Liver (tissue), 8 donors: ENCODE measurements at regions not wholly inside any gene's neighbourhood (a gene's known extent, or its start where the extent isn't known, plus 50 kb on each side); places are given as distances from the start of the nearest gene placed in this dataset.
"Not testable (repeated sequence)": the region's sequence is repeated elsewhere in the genome, so short reads cannot be mapped to it uniquely, and the experiment has no call there.

ENCODE experiments used
- DNase-seq: peaks from one replicate; pipeline ENCODE4 v3.0.0-alpha.2; 2017; ENCODE audit warnings: low spot score
- H3K27ac ChIP-seq, 2 donors: one replicate each; pipeline ENCODE4 v1.7.0; 2013; ENCODE audit warnings: inconsistent platforms in 2 of 2, low read length in 2 of 2, control low read depth in 1 of 2, low read depth in 1 of 2, mild to moderate bottlenecking in 1 of 2
- H3K27me3 ChIP-seq, 4 donors: one replicate each; pipeline versions ENCODE4 v1.6.1 to v1.7.0; 2013; ENCODE audit warnings: low read length in 3 of 4, inconsistent platforms in 1 of 4, mild to moderate bottlenecking in 1 of 4, moderate library complexity in 1 of 4; ENCODE audit not compliant: control insufficient read depth in 4 of 4, insufficient read depth in 4 of 4
- H3K36me3 ChIP-seq, 4 donors: one replicate each; pipeline versions ENCODE4 v1.6.1 to v1.7.0; 2013; ENCODE audit warnings: low read length in 3 of 4, mild to moderate bottlenecking in 3 of 4, low read depth in 1 of 4, moderate library complexity in 1 of 4; ENCODE audit not compliant: control insufficient read depth in 4 of 4, insufficient read depth in 3 of 4
- H3K4me1 ChIP-seq, 4 donors: one replicate each; pipeline versions ENCODE4 v1.6.1 to v1.7.0; 2013; ENCODE audit warnings: low read length in 3 of 4, mild to moderate bottlenecking in 3 of 4, moderate library complexity in 1 of 4; ENCODE audit not compliant: control insufficient read depth in 4 of 4, insufficient read depth in 4 of 4
- H3K4me3 ChIP-seq, 3 donors: one replicate each; pipeline versions ENCODE4 v1.6.1 to v1.7.0; 2013; ENCODE audit warnings: low read length in 3 of 3, control low read depth in 1 of 3, low read depth in 1 of 3, mild to moderate bottlenecking in 1 of 3
- H3K9ac ChIP-seq, 2 donors: one replicate each; pipeline ENCODE4 v1.7.0; 2013; ENCODE audit warnings: low read length in 2 of 2, mild to moderate bottlenecking in 2 of 2, moderate library complexity in 2 of 2, control low read depth in 1 of 2, low read depth in 1 of 2
- H3K9me3 ChIP-seq, 4 donors: one replicate each; pipeline versions ENCODE4 v1.6.1 to v1.7.0; 2013; ENCODE audit warnings: low read length in 3 of 4; ENCODE audit not compliant: control insufficient read depth in 4 of 4
- EGR1 ChIP-seq, 2 donors: IDR thresholded peaks; 2 replicates each; pipeline ENCODE4 v1.6.1; 2016 to 2018; ENCODE audit warnings: antibody characterized with exemption in 2 of 2, low read depth in 2 of 2
- FOXA1 ChIP-seq: IDR thresholded peaks from 2 replicates; pipeline ENCODE4 v1.6.1; 2016; ENCODE audit warnings: antibody characterized with exemption
- FOXA2 ChIP-seq: IDR thresholded peaks from 2 replicates; pipeline ENCODE4 v1.6.1; 2016; ENCODE audit warnings: antibody characterized with exemption
- GABPA ChIP-seq, 2 donors: IDR thresholded peaks in 1 of 2; conservative IDR thresholded peaks in 1 of 2; 2 replicates each; pipeline ENCODE4 v1.6.1; 2016; ENCODE audit warnings: antibody characterized with exemption in 2 of 2, mild to moderate bottlenecking in 1 of 2, moderate library complexity in 1 of 2
- HNF4A ChIP-seq, 2 donors: conservative IDR thresholded peaks; 2 replicates each; pipeline ENCODE4 v1.6.1; 2016; ENCODE audit warnings: antibody characterized with exemption in 2 of 2, mild to moderate bottlenecking in 2 of 2
- JUND ChIP-seq, 2 donors: IDR thresholded peaks; 2 replicates each; pipeline ENCODE4 v1.6.1; 2016; ENCODE audit warnings: antibody characterized with exemption in 2 of 2
- RAD21 ChIP-seq, 2 donors: IDR thresholded peaks; 2 replicates each; pipeline ENCODE4 v1.6.1; 2016; ENCODE audit warnings: antibody characterized with exemption in 2 of 2, mild to moderate bottlenecking in 2 of 2
- RXRA ChIP-seq, 2 donors: IDR thresholded peaks; 2 replicates each; pipeline ENCODE4 v1.6.1; 2017 to 2018; ENCODE audit warnings: antibody characterized with exemption in 2 of 2, mild to moderate bottlenecking in 1 of 2
- TAF1 ChIP-seq: conservative IDR thresholded peaks from 2 replicates; pipeline ENCODE4 v1.6.1; 2016; ENCODE audit warnings: antibody characterized with exemption, mild to moderate bottlenecking
- YY1 ChIP-seq: IDR thresholded peaks from 2 replicates; pipeline ENCODE4 v1.6.1; 2016; ENCODE audit warnings: antibody characterized with exemption, mild to moderate bottlenecking
- WGBS: extraction: QIAGEN DNeasy Blood & Tissue Kit; methylation state at CpG from one replicate; pipeline ENCODE4 v1.1.7; 2013; 5-methylcytosine and 5-hydroxymethylcytosine counted together
- TF ChIP-seq, protein P1 (sequence below): fragments of 150-350 bp; IDR thresholded peaks from 2 replicates; pipeline ENCODE4 v1.5.1; 2017; ENCODE audit warnings: improper control_type of control experiment, low read depth, low read length; ENCODE audit not compliant: missing input control
- TF ChIP-seq, protein P2 (sequence below): IDR thresholded peaks from 2 replicates; pipeline ENCODE4 v1.6.1; 2016; ENCODE audit warnings: antibody characterized with exemption
- TF ChIP-seq, protein P3 (sequence below): IDR thresholded peaks from 2 replicates; pipeline ENCODE4 v1.6.1; 2016; ENCODE audit warnings: antibody characterized with exemption
- TF ChIP-seq, protein P4 (sequence below): IDR thresholded peaks from 2 replicates; pipeline ENCODE4 v1.6.1; 2016; ENCODE audit warnings: antibody characterized with exemption
- donor health status: healthy.
- donor health status: healthy.
- donor health status: healthy.
- donor health status: healthy.
- donor health status: healthy.

DNA sequence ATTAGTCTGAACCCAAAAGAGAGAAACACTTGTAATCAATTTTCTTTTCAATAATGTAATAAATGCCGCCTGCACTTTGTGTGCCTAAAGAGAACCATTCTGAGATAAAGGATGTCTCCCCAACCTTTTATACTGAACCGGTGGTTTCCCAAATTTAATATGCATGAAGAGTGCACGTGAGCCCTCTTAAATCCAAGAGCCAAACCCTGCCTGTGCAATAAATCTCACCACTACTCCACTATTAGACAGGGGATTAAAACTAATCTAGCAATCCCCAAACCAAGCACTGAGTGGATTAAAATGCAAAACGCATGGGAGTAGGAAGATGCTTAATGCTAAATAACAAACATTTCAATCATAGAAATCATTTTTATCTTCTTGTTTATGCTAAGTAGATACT is 351.0 kb upstream of the PSMD7 start (continued):
- TF ChIP-seq, protein P1, sequence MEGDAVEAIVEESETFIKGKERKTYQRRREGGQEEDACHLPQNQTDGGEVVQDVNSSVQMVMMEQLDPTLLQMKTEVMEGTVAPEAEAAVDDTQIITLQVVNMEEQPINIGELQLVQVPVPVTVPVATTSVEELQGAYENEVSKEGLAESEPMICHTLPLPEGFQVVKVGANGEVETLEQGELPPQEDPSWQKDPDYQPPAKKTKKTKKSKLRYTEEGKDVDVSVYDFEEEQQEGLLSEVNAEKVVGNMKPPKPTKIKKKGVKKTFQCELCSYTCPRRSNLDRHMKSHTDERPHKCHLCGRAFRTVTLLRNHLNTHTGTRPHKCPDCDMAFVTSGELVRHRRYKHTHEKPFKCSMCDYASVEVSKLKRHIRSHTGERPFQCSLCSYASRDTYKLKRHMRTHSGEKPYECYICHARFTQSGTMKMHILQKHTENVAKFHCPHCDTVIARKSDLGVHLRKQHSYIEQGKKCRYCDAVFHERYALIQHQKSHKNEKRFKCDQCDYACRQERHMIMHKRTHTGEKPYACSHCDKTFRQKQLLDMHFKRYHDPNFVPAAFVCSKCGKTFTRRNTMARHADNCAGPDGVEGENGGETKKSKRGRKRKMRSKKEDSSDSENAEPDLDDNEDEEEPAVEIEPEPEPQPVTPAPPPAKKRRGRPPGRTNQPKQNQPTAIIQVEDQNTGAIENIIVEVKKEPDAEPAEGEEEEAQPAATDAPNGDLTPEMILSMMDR, result no peak

DNA sequence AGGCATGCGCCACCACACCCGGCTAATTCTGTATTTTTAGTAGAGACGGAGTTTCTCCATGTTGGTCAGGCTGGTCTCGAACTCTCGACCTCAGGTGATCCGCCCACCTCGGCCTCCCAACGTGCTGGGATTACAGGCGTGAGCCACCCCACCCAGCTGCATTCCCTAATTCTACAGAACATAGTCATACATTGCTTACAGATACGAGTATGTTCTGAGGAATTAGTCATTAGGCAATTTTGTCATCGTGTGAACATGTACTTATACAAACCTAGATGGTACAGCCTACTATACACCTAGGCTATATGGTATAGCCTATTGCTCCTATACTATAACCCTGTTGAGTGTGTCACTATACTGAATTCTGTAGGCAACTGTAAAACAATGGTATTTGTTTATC is 353.4 kb upstream of the PSMD7 start:
- not testable (repeated sequence) for H3K27ac ChIP-seq, DNase-seq

DNA sequence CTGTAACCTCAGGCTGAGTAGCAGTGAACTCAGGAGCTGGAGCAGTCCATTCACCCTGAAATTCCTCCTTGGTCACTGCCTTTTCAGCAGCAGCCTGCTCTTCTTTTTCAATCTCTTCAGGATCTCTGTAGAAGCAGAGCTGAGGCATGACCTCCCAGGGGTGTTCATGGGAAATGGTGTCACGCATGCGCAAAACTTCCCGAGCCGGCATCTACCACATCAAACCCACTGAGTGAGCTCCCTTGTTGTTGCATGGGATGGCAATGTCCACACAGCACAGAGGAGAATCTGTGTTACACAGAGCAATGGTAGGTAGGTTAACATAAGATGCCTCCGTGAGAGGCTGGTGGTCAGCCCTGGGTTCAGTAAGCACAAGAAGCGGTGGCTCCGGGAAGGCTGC is 355.8 kb upstream of the PSMD7 start:
- not testable (repeated sequence) for H3K4me1 ChIP-seq, H3K27me3 ChIP-seq, H3K9ac ChIP-seq, DNase-seq, H3K9me3 ChIP-seq, H3K4me3 ChIP-seq, H3K27ac ChIP-seq, H3K36me3 ChIP-seq
- 93% methylated on average over 7 of the region's 7 CpGs for WGBS

More for the DNA sequence above, 353.4 kb upstream of the PSMD7 start:
- WGBS, result 90% methylated on average over 11 of the region's 11 CpGs
- not testable (repeated sequence) for H3K27me3 ChIP-seq, H3K4me1 ChIP-seq, H3K9ac ChIP-seq, H3K4me3 ChIP-seq, H3K36me3 ChIP-seq, H3K9me3 ChIP-seq

DNA sequence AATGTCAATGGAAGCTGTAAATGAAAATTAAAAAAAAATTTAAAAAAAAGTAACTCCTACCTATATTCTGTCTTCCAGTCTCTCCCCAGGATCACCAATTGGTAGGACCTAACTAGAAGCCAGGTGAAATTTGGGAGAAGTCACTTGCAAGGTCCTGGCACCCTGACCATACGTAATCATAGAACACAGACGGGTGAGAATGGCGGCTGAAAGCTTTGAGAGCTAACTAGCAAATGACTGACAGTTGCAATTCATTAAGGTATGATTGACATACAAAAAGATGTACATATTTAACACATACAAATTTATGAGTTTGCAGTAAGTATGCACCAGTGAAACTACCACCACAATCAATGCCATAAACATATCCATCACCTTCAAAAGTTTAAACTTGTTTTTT is 372.7 kb upstream of the PSMD7 start:
- Histone ChIP-seq H3K27ac (no peak overlapping the region), H3K36me3 (no peaks in the 10 kb centered on the region), H3K4me3 (no peak overlapping the region), H3K4me1 (no peaks in the 10 kb centered on the region), H3K9ac (no peak overlapping the region), H3K27me3 (no peaks in the 10 kb centered on the region), H3K9me3 (peaks cover 0 to 6% (median 1%) of the 10 kb centered on the region in 4 donors)
- 92% methylated on average over 3 of the region's 3 CpGs for WGBS
- no peak for TF ChIP-seq GABPA (IDR thresholded peaks at IDR 0.05 in 1 of 2, conservative IDR thresholded peaks at IDR 0.05 in 1 of 2)
- TF ChIP-seq, protein P1, result no peak
- no peak for TF ChIP-seq TAF1
- TF ChIP-seq YY1, result no peak
- no peak for TF ChIP-seq JUND (IDR thresholded peaks at IDR 0.05)
- TF ChIP-seq, protein P2, sequence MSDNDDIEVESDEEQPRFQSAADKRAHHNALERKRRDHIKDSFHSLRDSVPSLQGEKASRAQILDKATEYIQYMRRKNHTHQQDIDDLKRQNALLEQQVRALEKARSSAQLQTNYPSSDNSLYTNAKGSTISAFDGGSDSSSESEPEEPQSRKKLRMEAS, result no peak
- no peak for TF ChIP-seq HNF4A (conservative IDR thresholded peaks at IDR 0.05)
- TF ChIP-seq FOXA2, result no peak
- TF ChIP-seq, protein P3, sequence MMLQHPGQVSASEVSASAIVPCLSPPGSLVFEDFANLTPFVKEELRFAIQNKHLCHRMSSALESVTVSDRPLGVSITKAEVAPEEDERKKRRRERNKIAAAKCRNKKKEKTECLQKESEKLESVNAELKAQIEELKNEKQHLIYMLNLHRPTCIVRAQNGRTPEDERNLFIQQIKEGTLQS, result no peak
- TF ChIP-seq, protein P4, sequence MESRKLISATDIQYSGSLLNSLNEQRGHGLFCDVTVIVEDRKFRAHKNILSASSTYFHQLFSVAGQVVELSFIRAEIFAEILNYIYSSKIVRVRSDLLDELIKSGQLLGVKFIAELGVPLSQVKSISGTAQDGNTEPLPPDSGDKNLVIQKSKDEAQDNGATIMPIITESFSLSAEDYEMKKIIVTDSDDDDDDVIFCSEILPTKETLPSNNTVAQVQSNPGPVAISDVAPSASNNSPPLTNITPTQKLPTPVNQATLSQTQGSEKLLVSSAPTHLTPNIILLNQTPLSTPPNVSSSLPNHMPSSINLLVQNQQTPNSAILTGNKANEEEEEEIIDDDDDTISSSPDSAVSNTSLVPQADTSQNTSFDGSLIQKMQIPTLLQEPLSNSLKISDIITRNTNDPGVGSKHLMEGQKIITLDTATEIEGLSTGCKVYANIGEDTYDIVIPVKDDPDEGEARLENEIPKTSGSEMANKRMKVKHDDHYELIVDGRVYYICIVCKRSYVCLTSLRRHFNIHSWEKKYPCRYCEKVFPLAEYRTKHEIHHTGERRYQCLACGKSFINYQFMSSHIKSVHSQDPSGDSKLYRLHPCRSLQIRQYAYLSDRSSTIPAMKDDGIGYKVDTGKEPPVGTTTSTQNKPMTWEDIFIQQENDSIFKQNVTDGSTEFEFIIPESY, result no peak
- TF ChIP-seq RAD21 (IDR thresholded peaks at IDR 0.05), result no peak
- no peak for TF ChIP-seq FOXA1
- TF ChIP-seq EGR1 (IDR thresholded peaks at IDR 0.05; ENCODE audit: low read depth in 2 of 2), result no peak
- TF ChIP-seq RXRA (IDR thresholded peaks at IDR 0.05), result no peak
- no peak for DNase-seq
